ENCODE measurements at regions not wholly inside any gene's neighbourhood (a gene's known extent, or its start where the extent isn't known, plus 50 kb on each side); places are given as distances from the start of the nearest gene placed in this dataset.

DNA sequence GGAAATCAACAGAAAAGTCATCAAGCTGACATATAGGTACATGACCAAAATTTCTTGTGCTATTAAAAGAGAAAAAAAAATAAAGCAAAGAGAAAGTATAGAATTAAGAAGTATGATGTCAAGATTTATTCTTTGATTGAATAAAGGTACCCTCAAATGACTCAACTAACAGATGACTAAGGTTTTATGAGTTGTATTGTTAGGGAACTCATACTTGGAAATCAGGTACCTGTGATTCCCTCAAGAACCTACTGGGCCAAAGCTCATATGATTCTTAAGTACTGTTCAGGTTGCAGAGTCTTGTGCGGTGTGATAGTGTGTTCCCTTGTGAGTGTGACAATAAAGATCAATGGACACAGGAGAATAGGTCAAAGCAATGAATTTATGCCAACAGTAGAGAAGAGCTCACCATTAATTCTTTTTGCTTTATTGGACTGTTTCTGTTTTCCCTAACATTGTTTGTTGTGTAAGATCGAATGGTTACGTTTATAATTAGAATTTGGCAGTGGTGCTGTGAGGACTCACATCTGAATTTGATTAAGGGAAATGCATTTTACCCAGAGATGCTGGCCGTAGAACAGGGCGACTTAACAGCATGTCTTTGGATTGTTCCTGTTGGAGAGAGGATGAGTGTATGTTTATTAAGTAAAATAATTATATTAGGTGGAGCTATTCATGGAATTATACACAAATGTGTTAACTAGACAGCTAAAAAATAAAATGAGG is 293.2 kb upstream of the SEMA3D start:
- TF ChIP-seq POLR2AphosphoS5 (IDR thresholded peaks at IDR 0.05) = no peak
- TF ChIP-seq, protein P1, sequence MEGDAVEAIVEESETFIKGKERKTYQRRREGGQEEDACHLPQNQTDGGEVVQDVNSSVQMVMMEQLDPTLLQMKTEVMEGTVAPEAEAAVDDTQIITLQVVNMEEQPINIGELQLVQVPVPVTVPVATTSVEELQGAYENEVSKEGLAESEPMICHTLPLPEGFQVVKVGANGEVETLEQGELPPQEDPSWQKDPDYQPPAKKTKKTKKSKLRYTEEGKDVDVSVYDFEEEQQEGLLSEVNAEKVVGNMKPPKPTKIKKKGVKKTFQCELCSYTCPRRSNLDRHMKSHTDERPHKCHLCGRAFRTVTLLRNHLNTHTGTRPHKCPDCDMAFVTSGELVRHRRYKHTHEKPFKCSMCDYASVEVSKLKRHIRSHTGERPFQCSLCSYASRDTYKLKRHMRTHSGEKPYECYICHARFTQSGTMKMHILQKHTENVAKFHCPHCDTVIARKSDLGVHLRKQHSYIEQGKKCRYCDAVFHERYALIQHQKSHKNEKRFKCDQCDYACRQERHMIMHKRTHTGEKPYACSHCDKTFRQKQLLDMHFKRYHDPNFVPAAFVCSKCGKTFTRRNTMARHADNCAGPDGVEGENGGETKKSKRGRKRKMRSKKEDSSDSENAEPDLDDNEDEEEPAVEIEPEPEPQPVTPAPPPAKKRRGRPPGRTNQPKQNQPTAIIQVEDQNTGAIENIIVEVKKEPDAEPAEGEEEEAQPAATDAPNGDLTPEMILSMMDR (IDR thresholded peaks at IDR 0.05) = no peak
- no peak for TF ChIP-seq POLR2A (IDR thresholded peaks at IDR 0.05)
- no peak for TF ChIP-seq EP300 (IDR thresholded peaks at IDR 0.05; ENCODE audit: low read depth)
